ENCODE measurements at regions not wholly inside any gene's neighbourhood (a gene's known extent, or its start where the extent isn't known, plus 50 kb on each side); places are given as distances from the start of the nearest gene placed in this dataset.

DNA sequence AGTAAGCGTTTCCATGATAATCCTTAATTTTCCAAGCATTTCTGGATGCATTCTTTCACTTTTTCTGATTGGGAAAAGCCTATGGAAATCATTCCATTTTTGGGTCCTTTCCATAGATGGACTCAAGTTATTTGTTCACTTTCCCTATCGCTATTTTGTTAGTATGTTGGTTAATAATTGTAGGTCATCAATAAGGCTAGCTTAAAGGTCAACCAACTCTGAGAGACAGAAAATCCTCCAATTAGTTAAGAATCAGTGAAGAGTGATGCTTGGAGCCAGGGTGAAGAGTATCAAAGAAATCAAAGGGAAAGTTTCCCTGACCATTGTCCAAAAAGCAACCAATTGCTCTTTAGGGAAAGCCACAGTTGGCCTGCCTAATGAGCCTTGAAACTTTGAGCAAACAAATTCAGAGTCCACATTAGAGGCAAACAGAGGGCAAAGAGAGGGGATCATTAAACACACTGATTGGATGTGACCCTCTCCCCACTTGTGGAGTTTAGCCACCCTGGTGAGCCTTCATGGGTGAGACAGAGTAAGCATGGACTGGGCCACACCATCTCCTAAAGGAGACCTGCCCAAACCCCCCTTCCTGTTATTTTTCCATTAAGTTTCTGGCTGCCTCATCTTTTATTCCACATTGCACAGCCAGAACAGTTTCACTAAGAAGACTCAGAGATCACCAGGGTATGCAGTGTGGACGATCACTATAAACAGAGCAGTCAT, 133.4 kb upstream of the DYNLRB2 start:
- TF ChIP-seq, protein P1, sequence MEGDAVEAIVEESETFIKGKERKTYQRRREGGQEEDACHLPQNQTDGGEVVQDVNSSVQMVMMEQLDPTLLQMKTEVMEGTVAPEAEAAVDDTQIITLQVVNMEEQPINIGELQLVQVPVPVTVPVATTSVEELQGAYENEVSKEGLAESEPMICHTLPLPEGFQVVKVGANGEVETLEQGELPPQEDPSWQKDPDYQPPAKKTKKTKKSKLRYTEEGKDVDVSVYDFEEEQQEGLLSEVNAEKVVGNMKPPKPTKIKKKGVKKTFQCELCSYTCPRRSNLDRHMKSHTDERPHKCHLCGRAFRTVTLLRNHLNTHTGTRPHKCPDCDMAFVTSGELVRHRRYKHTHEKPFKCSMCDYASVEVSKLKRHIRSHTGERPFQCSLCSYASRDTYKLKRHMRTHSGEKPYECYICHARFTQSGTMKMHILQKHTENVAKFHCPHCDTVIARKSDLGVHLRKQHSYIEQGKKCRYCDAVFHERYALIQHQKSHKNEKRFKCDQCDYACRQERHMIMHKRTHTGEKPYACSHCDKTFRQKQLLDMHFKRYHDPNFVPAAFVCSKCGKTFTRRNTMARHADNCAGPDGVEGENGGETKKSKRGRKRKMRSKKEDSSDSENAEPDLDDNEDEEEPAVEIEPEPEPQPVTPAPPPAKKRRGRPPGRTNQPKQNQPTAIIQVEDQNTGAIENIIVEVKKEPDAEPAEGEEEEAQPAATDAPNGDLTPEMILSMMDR (conservative IDR thresholded peaks at IDR 0.05; ENCODE audit: low read depth, low read length): no peak
- TF ChIP-seq EZH2 (IDR thresholded peaks at IDR 0.05; ENCODE audit: borderline replicate concordance, low read depth, low read length, poor library complexity, severe bottlenecking): no peak
